ENCODE measurements at regions not wholly inside any gene's neighbourhood (a gene's known extent, or its start where the extent isn't known, plus 50 kb on each side); places are given as distances from the start of the nearest gene placed in this dataset.
"Not testable (repeated sequence)": the region's sequence is repeated elsewhere in the genome, so short reads cannot be mapped to it uniquely, and the experiment has no call there.

GRCh38 chrX:142296421-142296820, 91.3 kb upstream of the MAGEC2 start:
- WGBS (ENCODE audit: insufficient coverage, low coverage, low lambda C conversion rate, missing lambda C conversion rate): 83% methylated on average over 1 of the region's 1 CpG
- Histone ChIP-seq H3K36me3 (no peaks in the 10 kb centered on the region), H3K9me3 (no peaks in the 10 kb centered on the region), H3K27me3 (no peaks in the 10 kb centered on the region), H3K27ac (no peak overlapping the region), H3K4me1 (no peaks in the 10 kb centered on the region), H3K4me3 (no peak overlapping the region)
- no peak for DNase-seq
- ATAC-seq: no peak
- TF ChIP-seq CTCF (IDR thresholded peaks at IDR 0.05) (no peak), POLR2A (IDR thresholded peaks at IDR 0.05) (no peak)
- intact Hi-C loops (cut with DNase I): no loop called here

- WGBS (ENCODE audit: insufficient coverage, low coverage, low lambda C conversion rate, missing lambda C conversion rate): 38% methylated on average over 3 of the region's 3 CpGs
- Histone ChIP-seq H3K9me3 (no peaks in the 10 kb centered on the region), H3K27me3 (no peaks in the 10 kb centered on the region), H3K4me1 (no peaks in the 10 kb centered on the region), H3K4me3 (no peak overlapping the region), H3K27ac (no peak overlapping the region), H3K36me3 (no peaks in the 10 kb centered on the region)
- DNase-seq (no peak), ATAC-seq (no peak)
- intact Hi-C loops (cut with DNase I): no loop called here
- TF ChIP-seq POLR2A (IDR thresholded peaks at IDR 0.05) (no peak), CTCF (IDR thresholded peaks at IDR 0.05) (no peak)
These were observed 90.1 kb upstream of the MAGEC2 start for GRCh38 chrX:142295190-142295589.

- H3K27me3 ChIP-seq; DNase-seq; H3K4me1 ChIP-seq; H3K9me3 ChIP-seq; H3K36me3 ChIP-seq; H3K27ac ChIP-seq; ATAC-seq; intact Hi-C loops (cut with DNase I); H3K4me3 ChIP-seq: not testable (repeated sequence)
- whole genome bisulfite sequencing (ENCODE audit: insufficient coverage, low coverage, low lambda C conversion rate, missing lambda C conversion rate): 66% methylated on average over 3 of the region's 7 CpGs
These were observed 65.1 kb upstream of the MAGEC2 start for GRCh38 chrX:142270166-142270565.

- 66% methylated on average over 8 of the region's 10 CpGs for WGBS (ENCODE audit: insufficient coverage, low coverage, low lambda C conversion rate, missing lambda C conversion rate)
- no peaks in the 10 kb centered on the region for H3K36me3 ChIP-seq
- no peak for DNase-seq
- intact Hi-C loops (cut with DNase I): no loop called here
- no peak overlapping the region for H3K27ac ChIP-seq
- no peaks in the 10 kb centered on the region for H3K27me3 ChIP-seq
- TF ChIP-seq POLR2A (IDR thresholded peaks at IDR 0.05): no peak
- TF ChIP-seq CTCF (IDR thresholded peaks at IDR 0.05): no peak
- no peak overlapping the region for H3K4me3 ChIP-seq
- H3K4me1 ChIP-seq: no peaks in the 10 kb centered on the region
- no peaks in the 10 kb centered on the region for H3K9me3 ChIP-seq
- no peak for ATAC-seq
These were observed 61.3 kb upstream of the MAGEC2 start for GRCh38 chrX:142266417-142266816.

- H3K9me3 ChIP-seq; H3K4me1 ChIP-seq; H3K36me3 ChIP-seq; H3K4me3 ChIP-seq; H3K27ac ChIP-seq; H3K27me3 ChIP-seq; ATAC-seq; intact Hi-C loops (cut with DNase I); DNase-seq: not testable (repeated sequence)
- 66% methylated on average over 7 of the region's 16 CpGs for WGBS (ENCODE audit: insufficient coverage, low coverage, low lambda C conversion rate, missing lambda C conversion rate)
These were observed 60.5 kb upstream of the MAGEC2 start for GRCh38 chrX:142265549-142265948.

- H3K9me3 ChIP-seq: no peaks in the 10 kb centered on the region
- TF ChIP-seq CTCF (IDR thresholded peaks at IDR 0.05): no peak
- no peak for TF ChIP-seq POLR2A (IDR thresholded peaks at IDR 0.05)
- 47% methylated on average over 3 of the region's 3 CpGs for WGBS (ENCODE audit: insufficient coverage, low coverage, low lambda C conversion rate, missing lambda C conversion rate)
- no peak overlapping the region for H3K27ac ChIP-seq
- intact Hi-C loops (cut with DNase I): no loop called here
- peaks cover 0 to 8% of the 10 kb centered on the region in 2 donors for H3K27me3 ChIP-seq
- DNase-seq (no peak), ATAC-seq (no peak)
- no peak overlapping the region for H3K4me3 ChIP-seq
- H3K36me3 ChIP-seq: no peaks in the 10 kb centered on the region
- no peaks in the 10 kb centered on the region for H3K4me1 ChIP-seq
These were observed 51.8 kb upstream of the MAGEC2 start for GRCh38 chrX:142256935-142257334.

All from right lobe of liver (tissue), 6 donors.